B cell (primary cell): ENCODE measurements at regions not wholly inside any gene's neighbourhood (a gene's known extent, or its start where the extent isn't known, plus 50 kb on each side); places are given as distances from the start of the nearest gene placed in this dataset.
A peak's percentile ranks its signal among the peaks of the same experiment; 100 is the strongest.

Source experiments
- ATAC-seq: fragments of 200-7000 bp; cut with Tn5 transposase; one replicate; pipeline ENCODE4 v1.10.0; 2021; ENCODE audit warnings: low read depth, mild to moderate bottlenecking, moderate number of reproducible peaks, moderate library complexity
- CTCF ChIA-PET: fragments of 350-600 bp; sonication (Branson Sonifier 250); formaldehyde crosslinking; loops from one replicate; lab custom pipeline; 2021; ENCODE audit warnings: antibody characterized with exemption, inconsistent platforms; lab: Charles Lee
- POLR2A ChIA-PET: fragments of 350-600 bp; sonication (Branson Sonifier 250); formaldehyde crosslinking; loops from one replicate; lab custom pipeline; 2021; ENCODE audit warnings: antibody characterized with exemption; lab: Charles Lee
- DNase-seq: peaks from one replicate; pipeline ENCODE4 v3.0.0; 2013
- H2AFZ ChIP-seq: 2 replicates; pipeline ENCODE4 v1.6.1; 2012; ENCODE audit warnings: mild to moderate bottlenecking, low read depth, low read length; ENCODE audit not compliant: insufficient read depth, poor library complexity, severe bottlenecking
- H3K27ac ChIP-seq, 2 donors: 1 replicate in 1 of 2; 2 replicates in 1 of 2; pipeline ENCODE4 v1.5.1; 2012 to 2013; ENCODE audit warnings: low read length in 2 of 2, mild to moderate bottlenecking in 2 of 2, moderate library complexity in 1 of 2
- H3K27me3 ChIP-seq, 4 experiments: fragments of 200-600 bp in 1 of 4; sonication (generic) in 1 of 4; replicated peaks in 1 of 4; 1 replicate in 2 of 4; 2 replicates in 2 of 4; pipeline versions ENCODE4 v1.6.1 to v1.7.0; 2013 to 2016; ENCODE audit warnings: low read length in 3 of 4, mild to moderate bottlenecking in 2 of 4, mixed read lengths in 1 of 4, moderate library complexity in 1 of 4; ENCODE audit not compliant: insufficient read depth in 4 of 4, control insufficient read depth in 3 of 4; ENCODE audit errors: control extremely low read depth in 1 of 4
- H3K36me3 ChIP-seq, 2 experiments: replicated peaks in 1 of 2; 1 replicate in 1 of 2; 2 replicates in 1 of 2; pipeline versions ENCODE4 v1.6.1 to v1.7.1; 2013; ENCODE audit warnings: low read length in 1 of 2; ENCODE audit not compliant: insufficient read depth in 2 of 2, control insufficient read depth in 1 of 2; ENCODE audit errors: control extremely low read depth in 1 of 2, extremely low read depth in 1 of 2
- H3K4me1 ChIP-seq, 2 donors: fragments of 200-600 bp in 1 of 2; sonication (generic) in 1 of 2; 1 replicate in 1 of 2; 2 replicates in 1 of 2; pipeline versions ENCODE4 v1.5.1 to v1.6.1; 2013 to 2017; ENCODE audit warnings: low read length in 2 of 2; ENCODE audit not compliant: control insufficient read depth in 2 of 2, insufficient read depth in 2 of 2
- H3K4me2 ChIP-seq: replicated peaks from 2 replicates; pipeline ENCODE3; 2012; ENCODE audit warnings: mild to moderate bottlenecking, low read depth, low read length; ENCODE audit not compliant: poor library complexity, severe bottlenecking
- H3K4me3 ChIP-seq, 5 experiments: fragments of 200-600 bp in 1 of 5; sonication (generic) in 1 of 5; 1 replicate in 3 of 5; 2 replicates in 2 of 5; pipeline versions ENCODE4 v1.5.1 to v1.7.0; 2011 to 2016; ENCODE audit warnings: low read length in 4 of 5, mild to moderate bottlenecking in 4 of 5, low read depth in 2 of 5, control low read depth in 1 of 5, moderate library complexity in 1 of 5; ENCODE audit not compliant: insufficient read depth in 1 of 5; ENCODE audit errors: control extremely low read depth in 1 of 5, extremely low read depth in 1 of 5
- H3K79me2 ChIP-seq: fragments of 200-600 bp; sonication (generic); one replicate; pipeline ENCODE4 v1.6.0; 2016; ENCODE audit warnings: low read length; ENCODE audit not compliant: control insufficient read depth, insufficient read depth
- H3K9ac ChIP-seq: fragments of 200-600 bp; sonication (generic); 2 replicates; pipeline ENCODE4 v1.6.1; 2017; ENCODE audit warnings: mild to moderate bottlenecking, low read length, moderate library complexity
- H3K9me3 ChIP-seq, 3 donors: one replicate each; pipeline versions ENCODE4 v1.6.1 to v1.7.1; 2013; ENCODE audit warnings: low read length in 2 of 3; ENCODE audit not compliant: control insufficient read depth in 2 of 3, insufficient read depth in 1 of 3; ENCODE audit errors: control extremely low read depth in 1 of 3
- H4K20me1 ChIP-seq: 2 replicates; pipeline ENCODE4 v1.6.0; 2012; ENCODE audit warnings: mild to moderate bottlenecking, low read length; ENCODE audit not compliant: insufficient read depth, control insufficient read depth, poor library complexity, severe bottlenecking
- H3K27ac Mint-ChIP-seq: one replicate; pipeline ENCODE4 v1.8.0; 2021; ENCODE audit warnings: mixed read lengths
- H3K27me3 Mint-ChIP-seq: one replicate; pipeline ENCODE4 v1.8.0; 2021; ENCODE audit warnings: mixed read lengths
- H3K4me1 Mint-ChIP-seq: one replicate; pipeline ENCODE4 v1.8.0; 2021; ENCODE audit warnings: mixed read lengths
- H3K4me3 Mint-ChIP-seq: one replicate; pipeline ENCODE4 v1.8.0; 2021; ENCODE audit warnings: mixed read lengths
- H3K9me3 Mint-ChIP-seq: one replicate; pipeline ENCODE4 v1.8.0; 2022; ENCODE audit warnings: mixed read lengths; ENCODE audit not compliant: insufficient read depth
- CTCF ChIP-seq: fragments of 200-600 bp; IDR thresholded peaks from one replicate; pipeline ENCODE4 v1.8.0; 2022; ENCODE audit warnings: antibody characterized with exemption, mild to moderate bottlenecking
- EZH2 ChIP-seq: IDR thresholded peaks from 2 replicates; pipeline ENCODE4 v1.6.1; 2012; ENCODE audit warnings: borderline replicate concordance, low read depth, mild to moderate bottlenecking, moderate library complexity, low read length; ENCODE audit not compliant: insufficient read depth, poor library complexity, severe bottlenecking
- WGBS: methylation state at CpG from one replicate; pipeline ENCODE4 v1.1.5; 2013; ENCODE audit warnings: missing lambda C conversion rate; ENCODE audit not compliant: insufficient coverage; 5-methylcytosine and 5-hydroxymethylcytosine counted together
- intact Hi-C: fragments of 100-400 bp; cut with micrococcal nuclease; formaldehyde crosslinking; loops from one replicate; pipeline ENCODE4 v1.10.0; 2022

- no peaks in the 10 kb centered on the region for H3K79me2 ChIP-seq
- peak overlapping the region; percentile 28 for H3K27ac Mint-ChIP-seq
- H3K27me3 Mint-ChIP-seq = peaks cover 22% of the 10 kb centered on the region
- ATAC-seq (no peak), DNase-seq (no peak)
- H3K9me3 ChIP-seq = no peaks in the 10 kb centered on the region
- no peaks in the 10 kb centered on the region for H4K20me1 ChIP-seq
- no peaks in the 10 kb centered on the region for H3K4me1 ChIP-seq
- H3K36me3 ChIP-seq = no peaks in the 10 kb centered on the region
- peaks cover 3% of the 10 kb centered on the region for H3K4me1 Mint-ChIP-seq
- ChIA-PET POLR2A (no interaction called here), CTCF (no interaction called here)
- TF ChIP-seq EZH2 (no peak), CTCF (no peak)
- intact Hi-C loops = no loop called here
- WGBS = 83% methylated on average over 1 of the region's 4 CpGs
- H3K4me3 Mint-ChIP-seq = peak overlapping the region; percentile 86
- peaks cover 6% of the 10 kb centered on the region for H3K9me3 Mint-ChIP-seq
- H2AFZ ChIP-seq = peak overlapping the region; percentile 21
- H3K4me2 ChIP-seq = peak overlapping the region; percentile 26
- peaks cover 0 to 4% (median under 1%) of the 10 kb centered on the region in 4 experiments for H3K27me3 ChIP-seq
- peak overlapping the region; percentile 52 for H3K9ac ChIP-seq
- no peak overlapping the region for H3K27ac ChIP-seq
- peak overlapping the region in 3 of 5 experiments; percentile 4 to 49 (median 43) for H3K4me3 ChIP-seq
Measured at GRCh38 chr1:222404710-222405109, 143.2 kb downstream of the HHIPL2 start.

GRCh38 chr1:222399197-222399596, 148.7 kb downstream of the HHIPL2 start:
- Histone ChIP-seq H4K20me1 (no peaks in the 10 kb centered on the region), H3K4me2 (no peak overlapping the region), H3K9me3 (no peaks in the 10 kb centered on the region), H2AFZ (no peak overlapping the region), H3K36me3 (no peaks in the 10 kb centered on the region), H3K79me2 (no peaks in the 10 kb centered on the region), H3K27ac (no peak overlapping the region), H3K27me3 (peaks cover 0 to 4% (median 0%) of the 10 kb centered on the region in 4 experiments), H3K4me1 (no peaks in the 10 kb centered on the region), H3K4me3 (no peak overlapping the region), H3K9ac (no peak overlapping the region)
- no peak overlapping the region for H3K4me3 Mint-ChIP-seq
- POLR2A ChIA-PET = no interaction called here
- CTCF ChIA-PET = no interaction called here
- DNase-seq (no peak), ATAC-seq (no peak)
- H3K27ac Mint-ChIP-seq = no peak overlapping the region
- H3K9me3 Mint-ChIP-seq = no peaks in the 10 kb centered on the region
- H3K4me1 Mint-ChIP-seq = no peaks in the 10 kb centered on the region
- intact Hi-C loops = no loop called here
- TF ChIP-seq CTCF (no peak), EZH2 (no peak)
- peaks cover 24% of the 10 kb centered on the region for H3K27me3 Mint-ChIP-seq
